NB4 (cell line): ENCODE measurements at regions not wholly inside any gene's neighbourhood (a gene's known extent, or its start where the extent isn't known, plus 50 kb on each side); places are given as distances from the start of the nearest gene placed in this dataset.

ENCODE experiments used
- DNase-seq: peaks from one replicate; pipeline ENCODE4 v3.0.0; 2010; ENCODE audit warnings: low read depth
- H3K4me3 ChIP-seq: one replicate; pipeline ENCODE4 v1.5.1; 2011; ENCODE audit warnings: mild to moderate bottlenecking, low read depth, low read length, moderate library complexity
- CTCF ChIP-seq: IDR thresholded peaks from one replicate; pipeline ENCODE4 v1.5.1; 2012; ENCODE audit warnings: low read depth, low read length
- MAX ChIP-seq: IDR thresholded peaks from 2 replicates; pipeline ENCODE4 v1.6.1; 2011; ENCODE audit warnings: low read depth, low read length
- MYC ChIP-seq: IDR thresholded peaks from 2 replicates; pipeline ENCODE4 v1.6.1; 2011; ENCODE audit warnings: low read depth, low read length
- POLR2A ChIP-seq: IDR thresholded peaks from 2 replicates; pipeline ENCODE4 v1.6.1; 2011; ENCODE audit warnings: mild to moderate bottlenecking; ENCODE audit not compliant: insufficient read length; ENCODE audit errors: extremely low read depth

GRCh38 chr6:22221630-22222029 lies 75.2 kb downstream of the PRL start:
- no peak for TF ChIP-seq MAX
- no peak for TF ChIP-seq MYC
- TF ChIP-seq POLR2A: no peak
- no peak for TF ChIP-seq CTCF
- no peak for DNase-seq
- no peak overlapping the region for H3K4me3 ChIP-seq

GRCh38 chr6:22222469-22222868 lies 74.4 kb downstream of the PRL start:
- no peak for DNase-seq
- no peak for TF ChIP-seq MYC
- TF ChIP-seq MAX: no peak
- TF ChIP-seq POLR2A: no peak
- no peak for TF ChIP-seq CTCF
- no peak overlapping the region for H3K4me3 ChIP-seq

- DNase-seq: no peak
- TF ChIP-seq CTCF: no peak
- TF ChIP-seq MYC: no peak
- TF ChIP-seq POLR2A: no peak
- no peak for TF ChIP-seq MAX
- no peak overlapping the region for H3K4me3 ChIP-seq
These were observed 68.8 kb downstream of the PRL start for GRCh38 chr6:22227824-22228610.

DNA sequence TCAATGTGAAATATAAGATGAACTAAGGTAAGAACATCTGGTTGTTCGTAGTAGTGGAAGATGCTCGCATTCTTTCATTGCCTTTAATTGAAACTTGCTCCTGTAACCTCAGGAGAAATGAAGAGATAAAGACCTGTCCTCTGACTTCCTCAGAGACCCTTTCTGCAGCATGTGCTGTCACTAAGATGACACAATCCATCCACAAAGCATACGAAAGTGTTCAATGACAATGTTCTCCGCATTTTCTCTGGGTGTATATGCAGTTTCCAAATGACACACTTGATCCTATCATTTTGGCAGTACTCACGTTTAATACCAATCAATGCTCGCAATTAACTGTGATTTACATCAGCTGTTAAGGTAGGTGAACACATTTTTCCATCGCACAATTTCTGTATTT lies 65.8 kb downstream of the PRL start:
- TF ChIP-seq POLR2A (no peak), CTCF (no peak), MYC (no peak), MAX (no peak)
- DNase-seq: no peak
- no peak overlapping the region for H3K4me3 ChIP-seq

DNA sequence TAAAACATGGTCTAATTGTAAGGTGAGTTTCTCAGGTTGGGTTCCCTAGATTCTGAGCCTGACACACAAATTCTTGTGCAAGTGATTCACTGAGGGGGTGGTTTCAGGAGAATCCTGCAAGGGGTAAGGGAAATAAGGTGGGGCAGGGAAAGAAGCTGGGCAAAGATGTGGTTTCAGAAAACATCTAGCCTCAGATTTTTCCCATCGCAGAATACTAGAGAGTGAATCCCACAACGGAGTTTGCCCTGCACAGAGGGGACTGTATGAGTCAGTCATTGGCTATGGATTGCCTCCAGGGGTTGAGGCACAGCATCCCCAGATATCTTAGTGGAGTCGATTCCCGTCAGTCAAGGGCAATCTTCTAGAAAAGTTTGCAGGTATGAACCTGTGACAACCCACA lies 65.2 kb downstream of the PRL start:
- TF ChIP-seq POLR2A (no peak), CTCF (no peak), MYC (no peak), MAX (no peak)
- H3K4me3 ChIP-seq: no peak overlapping the region
- DNase-seq: no peak
